GM06990 (cell line): ENCODE measurements at regions not wholly inside any gene's neighbourhood (a gene's known extent, or its start where the extent isn't known, plus 50 kb on each side); places are given as distances from the start of the nearest gene placed in this dataset.
"Not testable (repeated sequence)": the region's sequence is repeated elsewhere in the genome, so short reads cannot be mapped to it uniquely, and the experiment has no call there.

ENCODE experiments used
- DNase-seq: peaks from one replicate; pipeline ENCODE4 v3.0.0-alpha.2; 2011; ENCODE audit not compliant: insufficient read length; ENCODE audit errors: extremely low read depth
- H3K27me3 ChIP-seq: replicated peaks from 2 replicates; pipeline ENCODE4 v1.6.0; 2011; ENCODE audit warnings: low read length; ENCODE audit not compliant: control insufficient read depth, insufficient read depth
- H3K36me3 ChIP-seq: 2 replicates; pipeline ENCODE4 v1.5.1; 2011; ENCODE audit warnings: low read length; ENCODE audit not compliant: control insufficient read depth, insufficient read depth
- H3K4me3 ChIP-seq: replicated peaks from 2 replicates; pipeline ENCODE4 v1.5.1; 2011; ENCODE audit warnings: low read depth, mild to moderate bottlenecking, control low read depth, low read length
- CTCF ChIP-seq: IDR thresholded peaks from 2 replicates; pipeline ENCODE4 v1.5.1; 2011; ENCODE audit warnings: low read length, control low read depth, mild to moderate bottlenecking, inconsistent platforms; ENCODE audit not compliant: insufficient read depth, poor library complexity, severe bottlenecking

DNA sequence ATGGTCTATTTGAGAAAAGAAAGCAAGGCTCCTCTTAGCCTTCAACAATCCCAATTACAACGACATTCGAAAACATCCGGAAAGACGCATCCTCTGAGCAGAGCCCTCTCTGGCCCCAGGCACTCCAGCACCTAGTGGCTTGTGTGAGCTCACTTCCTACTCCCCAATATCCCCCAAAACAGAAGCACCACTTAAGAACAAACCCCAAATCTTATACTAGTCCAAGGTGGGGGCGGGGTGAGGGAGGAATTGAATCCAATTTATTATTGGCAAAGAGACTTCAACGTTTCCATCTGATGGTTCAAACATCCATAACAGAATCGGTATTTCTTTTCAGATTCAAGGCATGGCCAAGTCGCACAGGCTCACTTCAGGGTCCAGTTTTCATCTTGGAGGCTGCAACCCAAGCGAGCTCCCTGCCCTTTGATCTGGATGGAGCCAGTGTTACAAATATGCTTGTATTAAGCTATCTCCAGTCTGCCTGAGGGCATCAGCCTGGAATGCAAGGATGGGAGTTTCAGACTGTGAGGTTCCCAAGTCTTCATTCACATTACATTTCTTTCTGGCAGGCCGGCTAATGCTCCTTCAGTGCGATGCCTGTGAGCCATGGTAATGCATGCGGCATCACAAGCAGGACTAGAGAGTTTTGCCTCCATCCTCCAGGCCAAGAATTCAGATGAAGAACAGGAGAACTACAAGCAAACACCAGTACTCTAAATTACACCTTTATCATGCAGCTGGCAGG is 132.5 kb upstream of the FOXN3 start:
- H3K4me3 ChIP-seq = no peak overlapping the region
- DNase-seq = no peak
- H3K36me3 ChIP-seq = no peaks in the 10 kb centered on the region
- no peak for TF ChIP-seq CTCF
- no peaks in the 10 kb centered on the region for H3K27me3 ChIP-seq

DNA sequence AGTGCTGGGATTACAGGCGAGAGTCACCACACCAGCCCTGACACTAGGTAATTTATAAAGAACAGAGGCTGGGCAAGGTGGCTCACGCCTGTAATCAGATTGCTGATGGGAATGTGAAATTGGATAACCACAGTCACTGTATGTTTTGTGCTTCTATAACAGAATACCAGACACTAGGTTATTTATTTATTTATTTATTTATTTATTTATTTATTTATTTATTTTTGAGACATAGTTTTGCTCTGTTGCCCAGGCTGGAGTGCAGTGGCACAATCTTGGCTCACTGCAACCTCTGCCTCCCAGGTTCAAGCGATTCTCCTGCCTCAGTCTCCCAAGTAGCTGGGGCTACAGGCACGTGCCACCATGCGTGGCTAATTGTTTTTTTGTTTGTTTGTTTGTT is 130.0 kb upstream of the FOXN3 start:
- not testable (repeated sequence) for DNase-seq, H3K36me3 ChIP-seq, H3K27me3 ChIP-seq, H3K4me3 ChIP-seq

GRCh38 chr14:89544636-89545301 is 127.7 kb upstream of the FOXN3 start:
- no peak for DNase-seq
- TF ChIP-seq CTCF = no peak
- H3K27me3 ChIP-seq = no peaks in the 10 kb centered on the region

DNA sequence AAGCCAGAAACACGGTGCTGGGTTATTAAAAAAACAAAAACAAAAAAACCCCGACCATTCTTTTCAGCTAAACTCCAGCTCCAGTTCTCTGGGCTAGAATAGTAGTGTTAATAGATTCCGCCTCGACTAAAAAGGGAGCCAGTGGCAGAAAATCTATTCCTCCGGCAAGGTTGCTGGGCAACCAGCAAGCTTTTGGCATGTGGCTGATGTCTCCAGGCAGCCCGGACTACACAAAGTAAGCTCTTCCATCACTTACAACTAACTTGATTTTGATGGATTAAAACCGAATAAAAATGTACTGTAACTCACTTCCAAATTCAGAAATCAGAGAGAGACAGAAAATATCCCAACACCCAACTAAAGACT is 126.4 kb upstream of the FOXN3 start:
- TF ChIP-seq CTCF = no peak
- H3K4me3 ChIP-seq = no peak overlapping the region
- no peaks in the 10 kb centered on the region for H3K36me3 ChIP-seq
- no peak for DNase-seq
- H3K27me3 ChIP-seq = no peaks in the 10 kb centered on the region

More at GRCh38 chr14:89544636-89545301, 127.7 kb upstream of the FOXN3 start:
- Histone ChIP-seq H3K4me3 (no peak overlapping the region), H3K36me3 (no peaks in the 10 kb centered on the region)

DNA sequence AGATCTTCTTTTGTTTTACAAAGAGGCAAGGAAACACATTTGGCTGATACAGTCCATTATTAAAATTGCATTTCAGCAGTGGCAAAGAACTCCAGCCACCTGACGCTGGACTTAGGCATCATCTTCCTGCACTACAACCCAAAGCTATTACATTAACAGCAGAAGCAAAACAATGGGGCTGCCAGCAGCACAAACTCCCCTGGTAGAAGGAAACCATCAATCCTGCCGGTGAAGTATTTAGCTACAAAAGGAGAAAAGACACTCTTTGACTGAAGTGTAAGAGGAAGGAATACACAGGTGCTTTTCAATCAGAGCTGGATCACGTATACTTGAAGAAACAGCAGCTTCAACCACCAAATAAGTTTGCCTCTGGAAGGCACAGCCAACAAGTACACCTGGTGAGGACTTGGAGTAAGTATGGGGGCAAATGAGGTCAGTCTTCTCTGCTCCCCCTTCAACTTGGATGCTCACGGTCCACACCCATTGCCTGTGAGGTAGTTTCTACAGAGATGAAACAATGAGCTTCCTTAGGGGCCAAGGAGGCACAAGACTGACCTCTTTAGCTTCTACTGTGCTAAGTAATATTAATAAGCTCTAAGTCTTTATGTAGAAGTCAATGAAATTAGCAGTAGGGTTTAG is 125.9 kb upstream of the FOXN3 start:
- Histone ChIP-seq H3K27me3 (no peaks in the 10 kb centered on the region), H3K4me3 (no peak overlapping the region), H3K36me3 (no peaks in the 10 kb centered on the region)
- no peak for TF ChIP-seq CTCF
- no peak for DNase-seq

DNA sequence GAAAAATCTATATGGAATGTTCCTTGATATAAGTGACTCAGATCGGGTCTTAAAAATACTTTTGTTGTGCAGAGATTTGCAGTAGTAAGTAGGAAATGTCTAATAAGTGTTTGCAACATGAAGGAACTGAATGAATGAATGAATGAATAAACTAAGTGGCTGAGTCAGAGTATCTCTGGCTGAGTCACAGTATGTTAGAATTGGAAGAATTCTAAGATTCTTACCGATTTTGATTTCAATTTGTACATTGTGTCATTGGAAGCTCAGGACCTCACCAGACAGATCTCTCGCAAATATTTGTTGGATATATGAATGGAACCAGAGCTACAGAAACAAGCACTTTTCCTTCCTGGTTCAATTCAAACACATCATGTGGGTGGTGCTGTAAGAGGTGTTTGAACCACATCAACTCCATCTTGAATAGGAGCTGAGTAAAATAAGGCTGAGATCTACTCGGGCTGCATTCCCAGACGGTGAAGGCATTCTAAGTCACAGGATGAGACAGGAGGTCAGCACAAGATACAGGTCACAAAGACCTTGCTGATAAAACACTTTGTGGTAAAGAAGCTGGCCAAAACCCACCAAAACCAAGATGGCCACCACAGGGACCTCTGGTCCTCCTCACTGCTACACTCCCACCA is 123.9 kb upstream of the FOXN3 start:
- Histone ChIP-seq H3K27me3 (no peaks in the 10 kb centered on the region), H3K4me3 (no peak overlapping the region), H3K36me3 (no peaks in the 10 kb centered on the region)
- DNase-seq = no peak
- TF ChIP-seq CTCF = no peak
